IPS DF 6.9 (cell line): ENCODE measurements at regions not wholly inside any gene's neighbourhood (a gene's known extent, or its start where the extent isn't known, plus 50 kb on each side); places are given as distances from the start of the nearest gene placed in this dataset.

ENCODE experiments used
- DNase-seq: peaks from one replicate; pipeline ENCODE4 v3.0.0-alpha.2; 2013; ENCODE audit warnings: low read depth, low spot score
- H3K27ac ChIP-seq: one replicate; pipeline ENCODE4 v1.5.1; 2013; ENCODE audit warnings: low read length, control low read depth
- H3K27me3 ChIP-seq: 2 replicates; pipeline ENCODE4 v1.6.1; 2013; ENCODE audit warnings: mild to moderate bottlenecking, low read length; ENCODE audit not compliant: control insufficient read depth, insufficient read depth
- H3K36me3 ChIP-seq: 2 replicates; pipeline ENCODE4 v1.6.1; 2013; ENCODE audit warnings: low read length; ENCODE audit not compliant: control insufficient read depth, insufficient read depth
- H3K4me1 ChIP-seq: 2 replicates; pipeline ENCODE4 v1.6.1; 2013; ENCODE audit warnings: low read length; ENCODE audit not compliant: control insufficient read depth, insufficient read depth
- H3K4me3 ChIP-seq: 2 replicates; pipeline ENCODE4 v1.5.1; 2013; ENCODE audit warnings: mild to moderate bottlenecking, low read length
- H3K9me3 ChIP-seq: 2 replicates; pipeline ENCODE4 v1.6.1; 2013; ENCODE audit warnings: low read length, inconsistent platforms; ENCODE audit not compliant: control insufficient read depth, insufficient read depth
- WGBS: extraction: QIAGEN DNeasy Blood & Tissue Kit; methylation state at CpG from one replicate; pipeline ENCODE4 v1.1.7; 2013; ENCODE audit warnings: mixed read lengths, missing lambda C conversion rate; ENCODE audit not compliant: insufficient read length, insufficient coverage; 5-methylcytosine and 5-hydroxymethylcytosine counted together

DNA sequence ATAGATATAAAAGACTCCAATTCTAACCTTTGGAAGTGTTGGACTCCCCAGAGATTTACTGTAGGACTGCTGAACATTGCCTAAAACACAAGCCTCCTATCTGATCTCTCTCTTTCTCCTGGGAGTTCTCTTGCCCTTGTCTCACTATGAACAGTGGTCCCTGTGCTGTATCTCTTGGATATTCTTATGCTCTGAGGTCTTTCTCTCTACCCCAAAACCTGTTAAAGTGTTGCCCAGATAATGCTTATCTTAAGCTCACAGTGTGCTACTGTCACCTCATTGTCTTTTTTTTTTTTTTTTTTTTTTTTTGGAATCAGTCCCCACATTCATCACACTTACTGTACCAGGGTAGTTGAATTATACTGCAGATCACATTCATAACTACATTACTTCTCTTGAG is 131.0 kb upstream of the CBLB start:
- no peak for DNase-seq
- H3K27me3 ChIP-seq: no peaks in the 10 kb centered on the region
- no peaks in the 10 kb centered on the region for H3K4me1 ChIP-seq
- no peaks in the 10 kb centered on the region for H3K36me3 ChIP-seq
- H3K4me3 ChIP-seq: no peak overlapping the region
- H3K27ac ChIP-seq: no peak overlapping the region
- no peaks in the 10 kb centered on the region for H3K9me3 ChIP-seq

DNA sequence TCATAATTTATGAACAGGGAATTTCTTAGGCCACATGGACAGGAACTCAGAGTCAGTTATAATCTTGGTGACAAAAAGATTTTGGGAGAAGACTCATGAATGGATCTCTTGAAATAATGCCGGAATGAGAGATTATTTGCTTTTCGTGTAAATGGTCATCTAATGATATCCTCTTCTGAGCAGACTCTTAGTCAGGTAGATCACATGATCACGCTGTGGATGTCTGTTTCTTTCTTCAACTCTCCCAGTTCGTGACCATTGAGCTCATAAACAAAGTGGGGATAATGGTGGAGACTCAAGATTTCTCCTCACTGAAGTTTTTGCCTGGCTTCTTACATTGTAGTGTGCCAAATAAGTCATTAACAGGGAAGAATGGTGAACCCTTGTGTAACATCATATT is 133.1 kb upstream of the CBLB start:
- no peaks in the 10 kb centered on the region for H3K36me3 ChIP-seq
- H3K9me3 ChIP-seq: no peaks in the 10 kb centered on the region
- no peaks in the 10 kb centered on the region for H3K27me3 ChIP-seq
- WGBS: no CpG with 5 or more reads among the region's 4 CpGs
- DNase-seq: no peak
- no peak overlapping the region for H3K4me3 ChIP-seq
- no peaks in the 10 kb centered on the region for H3K4me1 ChIP-seq
- H3K27ac ChIP-seq: no peak overlapping the region

DNA sequence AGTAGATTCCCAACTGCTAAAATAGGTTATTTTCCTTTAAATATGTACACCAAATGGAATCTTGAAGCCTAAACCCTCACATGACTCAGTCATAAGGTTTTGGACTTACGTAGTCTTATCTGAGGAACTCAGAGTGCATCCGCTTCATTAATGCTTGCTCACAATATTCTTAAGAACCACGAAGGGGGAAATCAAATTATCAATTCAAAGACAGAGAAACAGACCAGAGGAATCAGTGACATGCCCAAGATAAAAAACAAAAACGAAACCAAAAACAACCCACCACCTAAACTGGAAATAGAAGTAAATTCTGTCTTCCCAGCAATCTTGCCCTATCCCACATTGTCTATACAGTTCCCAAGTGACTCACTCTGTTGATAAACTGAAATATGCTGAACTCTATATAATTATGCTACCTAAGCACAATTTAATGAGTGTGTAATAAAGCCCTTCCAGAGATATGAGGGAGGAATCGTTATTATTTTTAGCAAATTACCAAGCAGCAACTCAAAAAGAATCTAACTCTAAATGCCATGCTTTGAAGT is 135.4 kb upstream of the CBLB start:
- H3K36me3 ChIP-seq: no peaks in the 10 kb centered on the region
- DNase-seq: no peak
- H3K4me1 ChIP-seq: no peaks in the 10 kb centered on the region
- H3K4me3 ChIP-seq: no peak overlapping the region
- no peak overlapping the region for H3K27ac ChIP-seq
- H3K27me3 ChIP-seq: no peaks in the 10 kb centered on the region
- no CpG with 5 or more reads among the region's 5 CpGs for WGBS
- no peaks in the 10 kb centered on the region for H3K9me3 ChIP-seq

DNA sequence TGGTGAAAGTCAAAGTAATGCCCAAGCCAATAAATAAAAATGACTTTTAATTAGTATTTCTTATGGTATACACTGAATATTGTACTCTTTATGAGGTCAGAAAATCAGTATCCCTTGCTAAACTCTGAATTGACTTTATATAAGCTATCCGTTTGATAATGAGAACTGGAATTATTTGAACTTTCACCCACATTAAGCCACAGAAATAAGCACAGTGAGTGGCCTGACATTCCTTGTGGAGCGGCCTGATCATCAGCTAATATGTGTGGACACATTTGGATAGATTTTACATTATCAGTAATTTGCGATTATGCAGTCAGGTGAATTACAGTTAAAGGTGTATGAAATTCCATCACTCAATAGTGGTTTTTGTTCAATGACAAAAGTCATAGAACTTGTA is 136.0 kb upstream of the CBLB start:
- Histone ChIP-seq H3K9me3 (no peaks in the 10 kb centered on the region), H3K27ac (no peak overlapping the region), H3K36me3 (no peaks in the 10 kb centered on the region), H3K27me3 (no peaks in the 10 kb centered on the region), H3K4me3 (no peak overlapping the region), H3K4me1 (no peaks in the 10 kb centered on the region)
- DNase-seq: no peak
- WGBS: no CpG with 5 or more reads among the region's 3 CpGs

DNA sequence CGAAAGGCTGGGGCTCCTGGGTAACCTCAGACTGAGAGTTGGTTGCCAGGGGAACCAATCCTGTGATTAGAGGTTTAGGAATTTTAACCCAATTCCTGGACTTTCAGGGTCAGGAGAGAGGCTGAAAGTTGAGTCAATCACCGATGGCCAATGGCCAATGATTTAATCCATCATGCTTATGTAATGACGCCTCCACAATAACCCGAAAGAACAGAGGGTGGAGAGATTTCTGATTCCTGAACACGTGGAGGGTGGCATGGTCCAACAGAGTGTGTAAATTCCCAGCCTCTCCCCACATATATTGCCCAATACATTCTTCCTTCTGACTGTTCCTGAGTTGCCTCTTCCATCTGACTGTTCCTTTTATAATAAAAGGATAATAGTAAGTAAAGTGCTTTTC is 137.2 kb upstream of the CBLB start:
- Histone ChIP-seq H3K36me3 (no peaks in the 10 kb centered on the region), H3K27ac (no peak overlapping the region), H3K9me3 (no peaks in the 10 kb centered on the region), H3K27me3 (no peaks in the 10 kb centered on the region), H3K4me1 (no peaks in the 10 kb centered on the region), H3K4me3 (no peak overlapping the region)
- no CpG with 5 or more reads among the region's 5 CpGs for WGBS
- no peak for DNase-seq

DNA sequence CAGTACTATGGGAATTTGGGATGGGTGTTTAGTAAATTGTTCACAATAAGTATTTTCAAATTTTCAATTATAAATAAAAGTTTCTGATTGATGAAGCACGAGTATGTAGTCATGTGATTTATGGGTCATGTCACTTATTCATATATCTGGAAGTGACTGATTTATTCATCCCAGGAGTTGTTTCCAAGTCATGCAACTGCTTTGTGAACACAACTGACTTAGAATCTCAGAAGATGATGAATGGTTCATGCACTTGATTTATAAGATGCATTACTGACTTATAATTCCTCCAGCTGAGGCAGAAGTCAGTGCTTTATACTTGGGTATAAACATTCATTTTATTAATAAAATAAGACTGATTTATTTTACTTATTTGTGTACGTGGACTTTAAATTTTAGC is 137.8 kb upstream of the CBLB start:
- H3K9me3 ChIP-seq: no peaks in the 10 kb centered on the region
- H3K27me3 ChIP-seq: no peaks in the 10 kb centered on the region
- no peaks in the 10 kb centered on the region for H3K4me1 ChIP-seq
- H3K4me3 ChIP-seq: no peak overlapping the region
- no peaks in the 10 kb centered on the region for H3K36me3 ChIP-seq
- WGBS: no CpG with 5 or more reads among the region's 2 CpGs
- DNase-seq: no peak
- H3K27ac ChIP-seq: no peak overlapping the region

DNA sequence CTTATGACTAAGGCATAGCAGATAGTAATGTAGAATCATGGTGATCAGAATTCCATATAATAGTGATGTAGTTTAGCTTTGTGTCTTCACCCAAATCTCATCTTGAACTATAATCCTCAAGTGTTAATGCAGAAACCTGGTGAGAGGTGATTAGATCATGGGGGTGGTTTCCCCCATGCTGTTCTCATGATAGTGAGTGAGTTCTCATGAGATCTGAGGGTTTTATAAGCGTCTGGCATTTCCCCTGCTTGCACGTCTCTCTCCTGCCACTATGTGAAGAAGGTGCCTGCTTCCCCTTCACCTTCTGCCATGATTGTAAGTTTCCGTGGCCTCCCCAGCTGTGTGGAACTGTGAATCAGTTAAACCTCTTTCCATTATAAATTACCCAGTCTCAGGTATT is 138.7 kb upstream of the CBLB start:
- Histone ChIP-seq H3K36me3 (no peaks in the 10 kb centered on the region), H3K9me3 (no peaks in the 10 kb centered on the region), H3K27me3 (no peaks in the 10 kb centered on the region), H3K4me3 (no peak overlapping the region), H3K4me1 (no peaks in the 10 kb centered on the region), H3K27ac (no peak overlapping the region)
- no peak for DNase-seq
- WGBS: no CpG with 5 or more reads among the region's 3 CpGs

DNA sequence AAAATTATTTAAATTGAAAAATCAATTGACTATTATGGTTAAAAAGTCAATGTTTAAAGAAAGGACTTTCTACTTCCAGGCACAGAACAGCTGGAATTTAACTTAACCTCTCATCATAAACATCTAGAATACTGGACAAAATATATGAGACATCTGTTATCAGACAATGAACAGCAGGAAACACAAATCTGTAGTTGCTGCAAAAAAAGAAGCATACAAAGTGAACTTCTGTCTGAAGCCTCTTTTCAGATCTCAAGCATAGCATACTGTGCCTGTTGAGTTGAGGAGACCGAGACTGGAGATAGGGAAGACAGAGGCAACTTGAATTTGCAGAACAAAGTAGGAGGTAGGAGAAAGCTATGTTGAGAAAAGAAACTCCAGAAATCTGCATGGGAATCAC is 140.0 kb upstream of the CBLB start:
- no CpG with 5 or more reads among the region's 1 CpG for WGBS
- H3K27ac ChIP-seq: no peak overlapping the region
- no peaks in the 10 kb centered on the region for H3K36me3 ChIP-seq
- no peaks in the 10 kb centered on the region for H3K9me3 ChIP-seq
- no peaks in the 10 kb centered on the region for H3K4me1 ChIP-seq
- no peaks in the 10 kb centered on the region for H3K27me3 ChIP-seq
- DNase-seq: no peak
- no peak overlapping the region for H3K4me3 ChIP-seq

DNA sequence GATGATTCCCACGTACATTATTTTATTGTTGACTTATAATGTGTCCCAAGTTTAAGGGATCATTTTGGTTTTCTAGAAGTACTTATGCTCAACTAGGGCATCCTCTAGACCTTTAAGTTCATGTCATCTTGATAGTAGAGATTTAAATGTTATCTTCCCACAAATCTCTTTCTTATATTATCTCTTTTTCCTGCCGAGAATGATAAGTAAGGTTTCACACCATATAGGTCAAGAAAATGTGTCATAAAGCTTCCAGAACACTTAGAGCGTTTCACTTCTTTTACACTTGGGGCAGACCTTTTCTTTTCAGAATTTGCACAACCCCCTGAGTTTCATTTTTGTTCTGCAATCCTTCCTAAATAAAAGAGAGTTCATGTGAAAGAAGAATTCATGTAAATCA is 142.0 kb upstream of the CBLB start:
- H3K4me3 ChIP-seq: no peak overlapping the region
- DNase-seq: no peak
- H3K4me1 ChIP-seq: no peaks in the 10 kb centered on the region
- no CpG with 5 or more reads among the region's 3 CpGs for WGBS
- H3K27me3 ChIP-seq: no peaks in the 10 kb centered on the region
- no peak overlapping the region for H3K27ac ChIP-seq
- no peaks in the 10 kb centered on the region for H3K9me3 ChIP-seq
- no peaks in the 10 kb centered on the region for H3K36me3 ChIP-seq

DNA sequence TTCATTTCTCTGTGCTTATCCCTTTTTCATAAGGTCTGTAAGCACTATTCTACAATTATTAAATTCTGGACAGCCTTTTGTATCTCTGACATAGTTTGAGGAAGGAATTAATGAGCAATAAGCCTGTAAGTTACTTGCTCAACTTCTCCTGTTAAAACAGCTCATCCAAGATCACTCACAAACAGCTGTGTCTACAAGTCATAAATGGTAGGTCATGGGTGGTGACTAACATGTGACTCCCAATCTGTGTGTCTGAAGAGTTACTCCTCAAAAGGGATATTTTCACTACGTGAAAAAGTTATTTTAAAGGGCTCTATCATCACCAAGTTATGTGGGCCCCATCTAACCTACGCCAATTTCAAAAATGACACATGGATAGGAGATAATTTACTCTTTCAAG is 145.2 kb upstream of the CBLB start:
- H3K36me3 ChIP-seq: no peaks in the 10 kb centered on the region
- H3K9me3 ChIP-seq: no peaks in the 10 kb centered on the region
- no CpG with 5 or more reads among the region's 2 CpGs for WGBS
- no peak for DNase-seq
- no peak overlapping the region for H3K4me3 ChIP-seq
- H3K27me3 ChIP-seq: no peaks in the 10 kb centered on the region
- H3K27ac ChIP-seq: no peak overlapping the region
- H3K4me1 ChIP-seq: no peaks in the 10 kb centered on the region; the same call in 1 of the 2 replicates

DNA sequence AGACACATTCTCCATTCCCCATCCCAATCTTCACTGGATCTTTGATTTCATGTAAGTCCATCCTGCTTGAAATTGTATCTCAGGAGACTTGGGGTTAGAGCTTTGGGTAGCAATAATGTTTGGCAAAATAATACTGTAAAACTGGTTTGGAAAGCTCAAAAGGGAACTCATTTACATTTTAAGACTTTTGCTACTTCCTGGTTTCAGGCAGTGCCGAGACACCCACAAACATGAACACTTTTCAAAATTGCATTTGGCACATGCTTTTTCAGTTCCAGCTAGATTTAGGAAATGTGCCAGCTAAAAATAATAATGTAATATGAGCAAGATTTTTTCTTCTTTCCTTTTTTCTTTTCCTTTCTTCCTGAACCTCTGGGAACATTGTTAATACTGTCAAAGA is 145.7 kb upstream of the CBLB start:
- no peak overlapping the region for H3K4me3 ChIP-seq
- H3K9me3 ChIP-seq: no peaks in the 10 kb centered on the region
- no CpG with 5 or more reads among the region's 1 CpG for WGBS
- no peak for DNase-seq
- H3K27ac ChIP-seq: no peak overlapping the region
- H3K4me1 ChIP-seq: no peaks in the 10 kb centered on the region; the same call in 1 of the 2 replicates
- H3K36me3 ChIP-seq: no peaks in the 10 kb centered on the region
- H3K27me3 ChIP-seq: no peaks in the 10 kb centered on the region
